Erythroblast (primary cell): ENCODE measurements at regions not wholly inside any gene's neighbourhood (a gene's known extent, or its start where the extent isn't known, plus 50 kb on each side); places are given as distances from the start of the nearest gene placed in this dataset.

Experiments
- GATA1 ChIP-seq: IDR thresholded peaks from 2 replicates; pipeline ENCODE4 v1.6.1; 2011; ENCODE audit warnings: low read depth, mild to moderate bottlenecking, control low read depth, low read length, moderate library complexity
- POLR2A ChIP-seq: IDR thresholded peaks from 2 replicates; pipeline ENCODE4 v1.6.1; 2011; ENCODE audit warnings: mild to moderate bottlenecking, low read length

GRCh38 chr3:147159141-147159540 lies 247.2 kb downstream of the ZIC4 start:
- TF ChIP-seq POLR2A (no peak), GATA1 (no peak)
